Heart left ventricle (tissue), 13 donors: ENCODE measurements at regions not wholly inside any gene's neighbourhood (a gene's known extent, or its start where the extent isn't known, plus 50 kb on each side); places are given as distances from the start of the nearest gene placed in this dataset.

Source experiments
- POLR2A ChIP-seq, 2 donors: fragments of 450-650 bp; IDR thresholded peaks; one replicate each; pipeline ENCODE4 v1.6.1; 2017; ENCODE audit warnings: antibody characterized with exemption in 2 of 2, mild to moderate bottlenecking in 2 of 2, moderate library complexity in 2 of 2
- TF ChIP-seq, protein P1 (sequence below), 12 donors: fragments of 200-600 bp; sonication (generic) in 4 of 12; IDR thresholded peaks; one replicate each; pipeline versions ENCODE4 v1.5.0 to v1.8.0; 2018 to 2022; ENCODE audit warnings: antibody characterized with exemption in 12 of 12, mild to moderate bottlenecking in 5 of 12
- donor health status: ischemic (EF 13 %, LVEDD 7.1; RV severe dilation, severe dysfunction).
- donor health status: DM: no; HTN: yes; CAD: no.
- donor health status: DM: no; HTN: no; CAD: no.
- donor health status: ischemic (EF 25% LVEDD 6.9; RV normal size, moderate dysfunction).
- donor health status: ischemic (EF 25% LVEDD 5.7; RV mildly dilated, moderate dysfunction).
- donor health status: ischemic (EF 35%, LVEDD 5.7; RV mildly dilated, moderate dysfunction).
- donor health status: nonischemic (EF 11% LVEDD 7.7; RV severe dilation, severe dysfunction).
- donor health status: DM: yes; HTN: yes; CAD: no.
- donor health status: PGD.
- donor health status: ischemic (EF 29% LVEDD 5.4; RV normal size, mild dysfunction).
- donor health status: nonischemic (EF 23%, LVEDD 6.1; RV moderate dilation, normal function).

DNA sequence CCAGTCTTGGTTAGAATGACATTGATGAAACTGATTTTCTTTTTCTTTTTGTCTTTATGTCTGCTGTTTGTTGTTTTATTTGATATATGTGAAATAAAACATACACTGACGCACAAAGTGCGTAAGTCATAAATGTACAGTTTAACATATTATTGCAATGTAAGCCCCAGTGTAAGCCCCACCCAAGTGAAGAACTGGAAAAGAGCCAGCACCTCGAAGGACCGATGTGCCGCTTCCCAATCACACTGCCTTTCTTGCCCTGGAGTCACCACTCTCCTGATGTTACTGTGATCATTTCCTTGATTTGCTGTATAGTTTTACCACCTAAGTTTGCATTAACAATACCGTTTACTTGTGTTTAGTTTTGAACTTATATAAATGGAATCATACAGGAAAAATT, 128.4 kb upstream of the LPP start:
- TF ChIP-seq POLR2A (IDR thresholded peaks at IDR 0.05): no peak
- TF ChIP-seq, protein P1, sequence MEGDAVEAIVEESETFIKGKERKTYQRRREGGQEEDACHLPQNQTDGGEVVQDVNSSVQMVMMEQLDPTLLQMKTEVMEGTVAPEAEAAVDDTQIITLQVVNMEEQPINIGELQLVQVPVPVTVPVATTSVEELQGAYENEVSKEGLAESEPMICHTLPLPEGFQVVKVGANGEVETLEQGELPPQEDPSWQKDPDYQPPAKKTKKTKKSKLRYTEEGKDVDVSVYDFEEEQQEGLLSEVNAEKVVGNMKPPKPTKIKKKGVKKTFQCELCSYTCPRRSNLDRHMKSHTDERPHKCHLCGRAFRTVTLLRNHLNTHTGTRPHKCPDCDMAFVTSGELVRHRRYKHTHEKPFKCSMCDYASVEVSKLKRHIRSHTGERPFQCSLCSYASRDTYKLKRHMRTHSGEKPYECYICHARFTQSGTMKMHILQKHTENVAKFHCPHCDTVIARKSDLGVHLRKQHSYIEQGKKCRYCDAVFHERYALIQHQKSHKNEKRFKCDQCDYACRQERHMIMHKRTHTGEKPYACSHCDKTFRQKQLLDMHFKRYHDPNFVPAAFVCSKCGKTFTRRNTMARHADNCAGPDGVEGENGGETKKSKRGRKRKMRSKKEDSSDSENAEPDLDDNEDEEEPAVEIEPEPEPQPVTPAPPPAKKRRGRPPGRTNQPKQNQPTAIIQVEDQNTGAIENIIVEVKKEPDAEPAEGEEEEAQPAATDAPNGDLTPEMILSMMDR (IDR thresholded peaks at IDR 0.05): no peak
